GM18868 (cell line): ENCODE measurements at regions not wholly inside any gene's neighbourhood (a gene's known extent, or its start where the extent isn't known, plus 50 kb on each side); places are given as distances from the start of the nearest gene placed in this dataset.
A peak's percentile ranks its signal among the peaks of the same experiment; 100 is the strongest.
"Not testable (repeated sequence)": the region's sequence is repeated elsewhere in the genome, so short reads cannot be mapped to it uniquely, and the experiment has no call there.

Experiments used
- ATAC-seq: cut with Tn5 transposase; IDR thresholded peaks from one replicate; pipeline ENCODE4 v1.9.1; 2021; ENCODE audit warnings: mild to moderate bottlenecking, moderate library complexity; ENCODE audit not compliant: unreplicated experiment

GRCh38 chr12:131229079-131229425, 275.3 kb downstream of the ADGRD1 start:
- not testable (repeated sequence) for ATAC-seq

GRCh38 chr12:131229426-131230339, 276.0 kb downstream of the ADGRD1 start:
- no peak for ATAC-seq

GRCh38 chr12:131230340-131231031, 276.8 kb downstream of the ADGRD1 start:
- no peak for ATAC-seq

GRCh38 chr12:131231032-131231980, 277.6 kb downstream of the ADGRD1 start:
- no peak for ATAC-seq

- no peak for ATAC-seq
Measured at GRCh38 chr12:131232036-131232435, 278.3 kb downstream of the ADGRD1 start.

GRCh38 chr12:131232872-131233271, 279.2 kb downstream of the ADGRD1 start:
- ATAC-seq: not testable (repeated sequence)

GRCh38 chr12:131233850-131234789, 280.4 kb downstream of the ADGRD1 start:
- ATAC-seq: not testable (repeated sequence)

- ATAC-seq: not testable (repeated sequence)
Measured at GRCh38 chr12:131234841-131235271, 281.1 kb downstream of the ADGRD1 start.

- ATAC-seq: no peak
Measured at GRCh38 chr12:131235871-131236271, 282.2 kb downstream of the ADGRD1 start.

GRCh38 chr12:131239384-131240094, 285.8 kb downstream of the ADGRD1 start:
- peak; percentile 86 for ATAC-seq

GRCh38 chr12:131241517-131241916, 287.8 kb downstream of the ADGRD1 start:
- no peak for ATAC-seq

GRCh38 chr12:131242741-131243496, 289.2 kb downstream of the ADGRD1 start:
- ATAC-seq: no peak

- ATAC-seq: not testable (repeated sequence)
Measured at GRCh38 chr12:131244157-131244688, 290.5 kb downstream of the ADGRD1 start.

GRCh38 chr12:131245161-131245560, 291.5 kb downstream of the ADGRD1 start:
- ATAC-seq: not testable (repeated sequence)

- no peak for ATAC-seq
Measured at GRCh38 chr12:131245564-131246355, 292.1 kb downstream of the ADGRD1 start.

- not testable (repeated sequence) for ATAC-seq
Measured at GRCh38 chr12:131247026-131247725, 293.5 kb downstream of the ADGRD1 start.

GRCh38 chr12:131247875-131248274, 294.2 kb downstream of the ADGRD1 start:
- not testable (repeated sequence) for ATAC-seq
